ENCODE measurements at regions not wholly inside any gene's neighbourhood (a gene's known extent, or its start where the extent isn't known, plus 50 kb on each side); places are given as distances from the start of the nearest gene placed in this dataset.

DNA sequence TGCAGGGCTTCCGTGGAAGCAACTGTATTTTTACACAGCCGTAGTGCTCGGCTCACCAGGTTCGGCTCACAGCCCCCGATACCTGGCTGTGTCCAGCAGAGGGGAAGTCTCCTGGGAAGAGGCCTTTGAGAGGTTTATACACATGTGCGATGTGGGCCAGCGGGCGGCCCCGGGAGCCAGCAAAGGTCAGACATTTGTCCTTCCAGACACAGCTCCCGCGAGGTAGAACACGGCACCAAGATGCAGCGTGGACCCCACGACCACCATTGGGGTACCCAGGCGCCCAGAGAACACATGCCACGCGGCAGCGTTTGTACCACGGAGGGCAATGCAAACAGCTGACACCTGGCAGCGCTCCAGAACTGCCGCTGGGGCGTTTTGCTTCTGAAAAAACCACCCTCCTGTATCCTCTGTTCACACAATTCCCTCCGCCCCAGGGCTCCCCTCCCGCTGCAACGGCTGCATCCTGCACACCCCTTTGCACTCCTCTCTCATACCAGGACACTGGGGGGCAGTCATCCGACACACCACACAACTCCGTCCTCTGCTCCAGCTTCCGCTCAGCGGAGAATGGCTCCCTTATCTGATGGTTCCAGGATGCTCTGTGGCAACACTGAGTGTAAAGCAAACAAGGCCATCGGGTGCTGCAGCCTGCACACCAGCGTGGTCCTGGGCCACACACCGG, 235.3 kb downstream of the SYK start:
- TF ChIP-seq, protein P1, sequence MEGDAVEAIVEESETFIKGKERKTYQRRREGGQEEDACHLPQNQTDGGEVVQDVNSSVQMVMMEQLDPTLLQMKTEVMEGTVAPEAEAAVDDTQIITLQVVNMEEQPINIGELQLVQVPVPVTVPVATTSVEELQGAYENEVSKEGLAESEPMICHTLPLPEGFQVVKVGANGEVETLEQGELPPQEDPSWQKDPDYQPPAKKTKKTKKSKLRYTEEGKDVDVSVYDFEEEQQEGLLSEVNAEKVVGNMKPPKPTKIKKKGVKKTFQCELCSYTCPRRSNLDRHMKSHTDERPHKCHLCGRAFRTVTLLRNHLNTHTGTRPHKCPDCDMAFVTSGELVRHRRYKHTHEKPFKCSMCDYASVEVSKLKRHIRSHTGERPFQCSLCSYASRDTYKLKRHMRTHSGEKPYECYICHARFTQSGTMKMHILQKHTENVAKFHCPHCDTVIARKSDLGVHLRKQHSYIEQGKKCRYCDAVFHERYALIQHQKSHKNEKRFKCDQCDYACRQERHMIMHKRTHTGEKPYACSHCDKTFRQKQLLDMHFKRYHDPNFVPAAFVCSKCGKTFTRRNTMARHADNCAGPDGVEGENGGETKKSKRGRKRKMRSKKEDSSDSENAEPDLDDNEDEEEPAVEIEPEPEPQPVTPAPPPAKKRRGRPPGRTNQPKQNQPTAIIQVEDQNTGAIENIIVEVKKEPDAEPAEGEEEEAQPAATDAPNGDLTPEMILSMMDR (IDR thresholded peaks at IDR 0.05) = peak; percentile 54 to 89 (median 76)
- peak in 1 of 2 donors; percentile 80 for TF ChIP-seq EP300 (IDR thresholded peaks at IDR 0.05)
- no peak for TF ChIP-seq POLR2A (IDR thresholded peaks at IDR 0.05)
